GM10266 (cell line): ENCODE measurements at regions not wholly inside any gene's neighbourhood (a gene's known extent, or its start where the extent isn't known, plus 50 kb on each side); places are given as distances from the start of the nearest gene placed in this dataset.

Source experiments
- DNase-seq: peaks from one replicate; pipeline ENCODE4 v3.0.0; 2012; ENCODE audit errors: extremely low spot score
- TF ChIP-seq, protein P1 (sequence below): IDR thresholded peaks from 2 replicates; pipeline ENCODE4 v1.5.1; 2012; ENCODE audit warnings: mild to moderate bottlenecking, low read depth; ENCODE audit not compliant: control insufficient read depth, insufficient read depth; ENCODE audit errors: missing control alignments

DNA sequence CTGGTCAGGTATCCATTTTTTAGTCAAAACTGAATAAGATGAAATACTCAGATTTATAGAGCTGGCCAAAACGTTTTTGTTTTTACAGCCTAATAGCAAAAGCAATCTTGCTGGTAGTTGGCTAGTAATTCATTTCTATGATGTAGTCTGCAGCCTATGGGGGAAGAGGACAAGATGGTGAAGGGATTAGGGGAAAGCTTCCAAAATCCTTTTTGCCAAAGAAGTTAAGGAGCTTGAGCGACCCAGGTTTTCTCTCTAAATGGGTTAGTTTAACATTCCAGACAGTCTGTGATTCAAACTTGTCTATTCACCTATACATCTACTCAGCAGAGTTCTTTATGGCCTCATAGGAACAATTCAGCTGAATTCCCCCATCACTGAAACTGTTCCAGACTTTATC lies 89.8 kb upstream of the SPRY1 start:
- TF ChIP-seq, protein P1, sequence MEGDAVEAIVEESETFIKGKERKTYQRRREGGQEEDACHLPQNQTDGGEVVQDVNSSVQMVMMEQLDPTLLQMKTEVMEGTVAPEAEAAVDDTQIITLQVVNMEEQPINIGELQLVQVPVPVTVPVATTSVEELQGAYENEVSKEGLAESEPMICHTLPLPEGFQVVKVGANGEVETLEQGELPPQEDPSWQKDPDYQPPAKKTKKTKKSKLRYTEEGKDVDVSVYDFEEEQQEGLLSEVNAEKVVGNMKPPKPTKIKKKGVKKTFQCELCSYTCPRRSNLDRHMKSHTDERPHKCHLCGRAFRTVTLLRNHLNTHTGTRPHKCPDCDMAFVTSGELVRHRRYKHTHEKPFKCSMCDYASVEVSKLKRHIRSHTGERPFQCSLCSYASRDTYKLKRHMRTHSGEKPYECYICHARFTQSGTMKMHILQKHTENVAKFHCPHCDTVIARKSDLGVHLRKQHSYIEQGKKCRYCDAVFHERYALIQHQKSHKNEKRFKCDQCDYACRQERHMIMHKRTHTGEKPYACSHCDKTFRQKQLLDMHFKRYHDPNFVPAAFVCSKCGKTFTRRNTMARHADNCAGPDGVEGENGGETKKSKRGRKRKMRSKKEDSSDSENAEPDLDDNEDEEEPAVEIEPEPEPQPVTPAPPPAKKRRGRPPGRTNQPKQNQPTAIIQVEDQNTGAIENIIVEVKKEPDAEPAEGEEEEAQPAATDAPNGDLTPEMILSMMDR, result no peak
- DNase-seq, result no peak

DNA sequence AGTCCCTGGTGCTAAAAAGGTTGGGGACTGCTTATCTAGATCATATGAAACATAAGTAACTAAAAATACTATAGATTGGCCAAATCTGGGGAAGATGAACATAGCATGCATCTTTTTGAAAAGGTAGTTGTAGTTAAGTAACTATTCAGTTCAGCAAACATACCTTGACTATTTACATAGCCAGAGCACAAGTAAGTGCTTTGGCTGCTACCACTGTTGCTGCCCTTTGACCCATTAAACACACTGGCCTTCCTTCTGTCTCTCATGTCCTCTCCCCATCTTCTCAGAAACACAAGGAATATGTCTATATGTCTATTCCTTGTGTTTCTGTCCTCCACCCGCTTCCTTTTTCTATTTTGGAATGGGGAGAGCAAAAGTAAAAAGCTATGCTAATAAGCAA lies 87.9 kb upstream of the SPRY1 start:
- TF ChIP-seq, protein P1, result no peak
- DNase-seq, result no peak

DNA sequence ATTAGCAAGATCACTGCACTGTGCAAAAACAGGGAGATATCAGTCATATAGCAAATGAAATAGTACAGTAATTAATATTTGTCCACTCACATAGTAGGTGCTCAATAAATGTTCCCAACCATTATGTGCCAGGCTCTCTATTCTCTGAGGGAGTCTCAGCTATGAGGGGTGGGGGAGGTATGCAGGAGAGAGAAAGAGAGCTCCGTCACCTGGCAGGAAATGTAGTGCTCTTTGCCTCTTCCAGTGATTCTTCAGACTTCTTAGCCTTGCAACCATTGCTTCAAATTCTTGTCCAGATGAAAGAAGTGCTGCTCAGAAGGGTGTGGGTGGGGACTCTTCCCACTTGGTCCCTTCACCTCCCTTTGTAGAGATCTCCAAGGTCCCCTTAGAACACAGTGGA lies 84.5 kb upstream of the SPRY1 start:
- TF ChIP-seq, protein P1, result no peak
- no peak for DNase-seq

DNA sequence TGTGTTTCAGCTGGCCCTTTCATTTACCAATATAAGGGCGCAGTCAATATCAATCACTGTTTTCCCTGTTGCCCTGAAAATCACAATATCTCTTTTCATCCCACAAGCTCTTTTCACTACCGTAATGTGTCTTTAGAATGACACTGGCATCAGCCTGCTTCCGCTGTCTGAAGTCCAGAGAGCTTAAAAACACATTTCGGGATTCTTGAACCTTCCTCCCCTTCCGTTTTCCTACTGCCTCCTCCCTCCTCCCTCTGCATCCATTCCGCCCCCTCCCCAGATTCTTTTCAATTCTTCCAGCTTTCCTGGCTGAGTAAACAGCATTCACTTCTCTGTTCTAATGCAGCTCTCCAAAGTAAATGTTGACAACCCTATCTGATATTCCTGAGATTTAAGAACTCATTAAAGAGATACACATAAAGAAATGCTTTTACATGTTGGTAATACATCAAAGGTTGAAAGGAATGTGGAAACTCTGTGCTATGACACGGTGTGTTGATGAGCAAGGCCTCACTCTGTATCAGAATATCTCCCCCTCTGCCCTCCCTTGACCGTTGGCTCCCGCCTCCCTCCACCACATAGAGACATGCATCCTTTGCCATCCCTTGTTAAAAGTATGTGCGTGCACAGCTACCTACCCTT lies 83.5 kb upstream of the SPRY1 start:
- no peak for DNase-seq

DNA sequence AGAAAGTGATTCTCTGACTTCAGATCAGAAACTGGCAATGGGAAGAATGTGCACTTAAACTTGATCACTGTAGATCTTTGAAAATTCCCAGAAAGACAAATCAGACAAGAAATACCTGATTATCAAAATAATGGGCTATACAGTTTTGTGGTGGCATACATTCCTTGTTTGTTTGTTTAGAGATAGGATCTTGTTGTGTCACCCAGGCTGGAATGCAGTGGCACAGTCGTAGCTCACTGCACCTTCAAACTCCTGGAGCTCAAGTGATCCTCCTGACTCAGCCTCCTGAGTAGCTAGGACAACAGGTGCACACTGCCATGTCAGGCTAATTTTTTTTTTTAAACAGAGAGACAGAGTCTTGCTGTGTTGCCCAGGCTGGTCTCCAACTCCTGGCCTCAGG lies 81.0 kb upstream of the SPRY1 start:
- DNase-seq, result no peak
- TF ChIP-seq, protein P1, result no peak

More for the DNA sequence above, 83.5 kb upstream of the SPRY1 start:
- TF ChIP-seq, protein P1, result no peak

DNA sequence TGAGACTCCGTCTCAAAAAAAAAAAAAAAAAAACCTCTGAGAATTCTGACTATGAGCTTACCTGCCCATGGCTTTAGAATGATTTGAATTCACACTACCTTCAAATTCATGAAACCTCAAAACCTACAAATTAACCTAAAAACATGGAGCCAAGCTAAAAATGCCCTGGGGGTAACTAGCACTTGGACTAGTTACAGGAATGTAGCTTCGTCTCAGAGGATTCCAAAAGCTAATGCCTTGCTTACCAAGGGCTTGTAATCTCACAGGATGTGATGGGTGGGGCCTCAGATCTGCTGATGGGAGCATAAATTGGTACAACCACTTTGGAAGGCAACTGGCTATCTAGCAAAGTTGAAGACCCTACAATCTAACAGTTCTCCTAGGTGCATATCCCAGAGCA lies 79.4 kb upstream of the SPRY1 start:
- DNase-seq, result no peak
- TF ChIP-seq, protein P1, result no peak

DNA sequence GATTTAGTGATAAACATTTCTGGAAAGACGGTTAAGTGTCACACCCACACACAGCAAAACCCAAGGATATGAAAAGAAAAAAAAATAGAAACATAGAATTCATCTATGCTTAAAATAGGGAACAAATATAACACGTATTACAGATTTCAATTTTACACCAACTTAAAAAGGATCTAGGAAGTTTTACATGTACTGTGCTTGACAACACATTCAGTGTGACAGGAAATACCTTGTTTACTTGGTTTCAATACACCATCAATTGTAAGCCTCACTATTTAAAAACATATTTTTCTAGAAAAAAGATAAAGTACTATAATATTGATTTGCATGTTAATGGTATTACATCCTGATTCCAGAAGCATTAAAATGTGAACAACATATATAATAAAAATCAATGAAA lies 77.0 kb upstream of the SPRY1 start:
- DNase-seq, result no peak
- TF ChIP-seq, protein P1, result no peak
